Endothelial cell of umbilical vein (primary cell): ENCODE measurements at regions not wholly inside any gene's neighbourhood (a gene's known extent, or its start where the extent isn't known, plus 50 kb on each side); places are given as distances from the start of the nearest gene placed in this dataset.

Experiments used
- BruUV-seq: library from RNA; stranded (reverse); fragments of 400-500 nt; replicated peaks from 2 replicates; lab custom pipeline; 2021; lab: Mats Ljungman, UMichigan
- CTCF ChIA-PET: fragments of 300-600, 350-600 bp; sonication (Branson Sonifier 250); formaldehyde crosslinking; loops from one replicate; lab custom pipeline; 2021; ENCODE audit warnings: antibody characterized with exemption, inconsistent platforms; lab: Charles Lee
- POLR2A ChIA-PET: fragments of 300-600, 350-600 bp; sonication (Branson Sonifier 250); formaldehyde crosslinking; loops from one replicate; lab custom pipeline; 2021; ENCODE audit warnings: antibody characterized with exemption, inconsistent platforms; lab: Charles Lee
- DNase-seq: peaks from one replicate; pipeline ENCODE4 v3.0.0-alpha.2; 2011; ENCODE audit warnings: low read depth, low spot score
- FAIRE-seq: peaks from 2 replicates; lab custom pipeline; 2011; peaks lifted over from hg19 to GRCh38; lab: Jason Lieb, UNC
- H2AFZ ChIP-seq: 2 replicates; pipeline ENCODE4 v1.6.0; 2012; ENCODE audit warnings: low read depth, low read length, control low read depth, inconsistent platforms
- H3K27ac ChIP-seq: 2 replicates; pipeline ENCODE4 v1.5.1; 2011; ENCODE audit warnings: low read depth, mild to moderate bottlenecking, control low read depth, low read length, moderate library complexity; ENCODE audit not compliant: insufficient read depth
- H3K27me3 ChIP-seq, 2 experiments: 2 replicates each; pipeline versions ENCODE4 v1.6.0 to v1.6.1; 2011; ENCODE audit warnings: low read length in 2 of 2, mixed read lengths in 1 of 2; ENCODE audit not compliant: control insufficient read depth in 2 of 2, insufficient read depth in 2 of 2
- H3K36me3 ChIP-seq, 2 experiments: 2 replicates in 1 of 2; 3 replicates in 1 of 2; pipeline ENCODE4 v1.5.1; 2011; ENCODE audit warnings: low read length in 2 of 2, mild to moderate bottlenecking in 1 of 2, moderate library complexity in 1 of 2; ENCODE audit not compliant: control insufficient read depth in 2 of 2, insufficient read depth in 2 of 2; ENCODE audit errors: extremely low read depth in 1 of 2
- H3K4me1 ChIP-seq: 3 replicates; pipeline ENCODE4 v1.5.1; 2011; ENCODE audit warnings: mild to moderate bottlenecking, low read length; ENCODE audit not compliant: control insufficient read depth, insufficient read depth; ENCODE audit errors: extremely low read depth
- H3K4me2 ChIP-seq: 2 replicates; pipeline ENCODE4 v1.6.1; 2011; ENCODE audit warnings: low read length, control low read depth, mixed read lengths; ENCODE audit not compliant: insufficient read depth
- H3K4me3 ChIP-seq, 3 experiments: fragments of 200-600 bp in 1 of 3; sonication (generic), shearing (Covaris generic) in 1 of 3; replicated peaks in 1 of 3; 2 replicates each; pipeline ENCODE4 v1.5.1; 2011 to 2016; ENCODE audit warnings: control low read depth in 3 of 3, low read length in 3 of 3, mild to moderate bottlenecking in 2 of 3, inconsistent platforms in 1 of 3, low read depth in 1 of 3, moderate library complexity in 1 of 3; ENCODE audit not compliant: insufficient read depth in 1 of 3
- H3K79me2 ChIP-seq: 2 replicates; pipeline ENCODE4 v1.6.0; 2012; ENCODE audit warnings: low read length, inconsistent platforms; ENCODE audit not compliant: control insufficient read depth, insufficient read depth
- H3K9ac ChIP-seq: replicated peaks from 2 replicates; pipeline ENCODE3; 2011; ENCODE audit warnings: low read length, control low read depth; ENCODE audit not compliant: insufficient read depth; ENCODE audit errors: extremely low read depth
- H3K9me1 ChIP-seq: replicated peaks from 3 replicates; pipeline ENCODE4 v1.6.0; 2011; ENCODE audit warnings: mild to moderate bottlenecking, low read length; ENCODE audit not compliant: control insufficient read depth, insufficient read depth; ENCODE audit errors: extremely low read depth
- H3K9me3 ChIP-seq: replicated peaks from 2 replicates; pipeline ENCODE4 v1.5.1; 2012; ENCODE audit warnings: low read length, inconsistent platforms; ENCODE audit not compliant: control insufficient read depth, insufficient read depth
- H4K20me1 ChIP-seq: replicated peaks from 2 replicates; pipeline ENCODE3; 2011; ENCODE audit warnings: mild to moderate bottlenecking, low read length; ENCODE audit not compliant: control insufficient read depth, insufficient read depth; ENCODE audit errors: extremely low read depth
- CTCF ChIP-seq, 2 donors: IDR thresholded peaks; 1 replicate in 1 of 2; 2 replicates in 1 of 2; pipeline ENCODE4 v1.5.1; 2011; ENCODE audit warnings: low read length in 2 of 2, mild to moderate bottlenecking in 2 of 2, moderate library complexity in 2 of 2, control low read depth in 1 of 2, inconsistent platforms in 1 of 2, low read depth in 1 of 2; ENCODE audit not compliant: insufficient read depth in 1 of 2; ENCODE audit errors: extremely low read depth in 1 of 2
- EZH2 ChIP-seq: IDR thresholded peaks from 2 replicates; pipeline ENCODE4 v1.6.1; 2012; ENCODE audit warnings: borderline replicate concordance, low read depth, mild to moderate bottlenecking, moderate library complexity, low read length, inconsistent platforms; ENCODE audit not compliant: severe bottlenecking
- FOS ChIP-seq: IDR thresholded peaks from 2 replicates; pipeline ENCODE4 v1.6.1; 2011; ENCODE audit warnings: mild to moderate bottlenecking, low read length, moderate library complexity, borderline replicate concordance; ENCODE audit not compliant: insufficient read depth
- GATA2 ChIP-seq: IDR thresholded peaks from 2 replicates; pipeline ENCODE4 v1.7.0; 2011; ENCODE audit warnings: low read depth, mild to moderate bottlenecking, moderate library complexity, mixed read lengths, low read length; ENCODE audit not compliant: insufficient read length, insufficient read depth
- JUN ChIP-seq: IDR thresholded peaks from 2 replicates; pipeline ENCODE4 v1.6.1; 2011; ENCODE audit warnings: borderline replicate concordance, low read depth; ENCODE audit not compliant: insufficient read length, insufficient read depth
- MAX ChIP-seq: IDR thresholded peaks from 2 replicates; pipeline ENCODE4 v1.6.1; 2011; ENCODE audit not compliant: insufficient read depth, insufficient read length
- MYC ChIP-seq: IDR thresholded peaks from one replicate; pipeline ENCODE4 v1.6.1; 2011; ENCODE audit warnings: mild to moderate bottlenecking, low read depth, low read length
- POLR2A ChIP-seq: IDR thresholded peaks from 2 replicates; pipeline ENCODE4 v1.6.1; 2012; ENCODE audit warnings: low read depth, mild to moderate bottlenecking, control low read depth, low read length
- POLR2AphosphoS5 ChIP-seq: IDR thresholded peaks from 2 replicates; pipeline ENCODE4 v1.6.1; 2012; ENCODE audit warnings: low read depth, mild to moderate bottlenecking, control low read depth, low read length, moderate library complexity; ENCODE audit not compliant: insufficient read depth
- dilution Hi-C: fragments of 300-500 bp; cut with MboI; formaldehyde crosslinking; loops from one replicate; pipeline ENCODE4 v1.15.0; 2019; ENCODE audit warnings: low sequenced_read_pairs; ENCODE audit not compliant: extremely low pct_ligation_motif_present
- intact Hi-C: fragments of 100-400 bp; cut with micrococcal nuclease; formaldehyde crosslinking; loops from one replicate; pipeline ENCODE4 v1.10.0; 2022

- H4K20me1 ChIP-seq = no peaks in the 10 kb centered on the region
- H3K4me2 ChIP-seq = no peak overlapping the region
- FAIRE-seq = no peak
- intact Hi-C loops (no loop called here), dilution Hi-C loops (no loop called here)
- H2AFZ ChIP-seq = no peak overlapping the region
- no peaks in the 10 kb centered on the region for H3K9me1 ChIP-seq
- H3K9ac ChIP-seq = no peak overlapping the region
- no peak overlapping the region for H3K4me3 ChIP-seq
- H3K27me3 ChIP-seq = no peaks in the 10 kb centered on the region
- DNase-seq = no peak
- H3K79me2 ChIP-seq = no peaks in the 10 kb centered on the region
- H3K27ac ChIP-seq = no peak overlapping the region
- H3K36me3 ChIP-seq = no peaks in the 10 kb centered on the region
- TF ChIP-seq POLR2AphosphoS5 = no peak
- no peak for TF ChIP-seq FOS
- TF ChIP-seq EZH2 = no peak
- no peak for TF ChIP-seq JUN
- no peak for TF ChIP-seq MAX
- no peak for TF ChIP-seq GATA2
- no peak for TF ChIP-seq CTCF (IDR thresholded peaks at IDR 0.05; ENCODE audit: extremely low read depth in 1 of 2, insufficient read depth in 1 of 2, low read depth in 1 of 2, low read length in 2 of 2)
- TF ChIP-seq MYC = no peak
- no peak for TF ChIP-seq POLR2A
- H3K4me1 ChIP-seq = no peaks in the 10 kb centered on the region
- no TSS peak for BruUV-seq
- POLR2A ChIA-PET = no interaction called here
- H3K9me3 ChIP-seq = no peaks in the 10 kb centered on the region
- CTCF ChIA-PET = no interaction called here
These were observed 93.6 kb upstream of the CFAP20DC start for GRCh38 chr3:59143447-59143846.
